IPS DF 4.7 (cell line): ENCODE measurements at regions not wholly inside any gene's neighbourhood (a gene's known extent, or its start where the extent isn't known, plus 50 kb on each side); places are given as distances from the start of the nearest gene placed in this dataset.
A peak's percentile ranks its signal among the peaks of the same experiment; 100 is the strongest.
"Not testable (repeated sequence)": the region's sequence is repeated elsewhere in the genome, so short reads cannot be mapped to it uniquely, and the experiment has no call there.

Source experiments
- DNase-seq: peaks from one replicate; pipeline ENCODE4 v3.0.0-alpha.2; 2013; ENCODE audit warnings: low spot score; ENCODE audit errors: extremely low read depth

GRCh38 chr22:45061332-45061731 is 51.5 kb upstream of the PHF21B start:
- DNase-seq = no peak

GRCh38 chr22:45064313-45065278 is 54.8 kb upstream of the PHF21B start:
- DNase-seq = no peak

GRCh38 chr22:45065726-45066125 is 55.9 kb upstream of the PHF21B start:
- DNase-seq = no peak

GRCh38 chr22:45067731-45068130 is 57.9 kb upstream of the PHF21B start:
- DNase-seq = no peak

- no peak for DNase-seq
Observed at GRCh38 chr22:45069925-45070324, 60.1 kb upstream of the PHF21B start.

- no peak for DNase-seq
Observed at GRCh38 chr22:45071618-45072017, 61.8 kb upstream of the PHF21B start.

GRCh38 chr22:45072322-45072903 is 62.6 kb upstream of the PHF21B start:
- DNase-seq = no peak

GRCh38 chr22:45073064-45073463 is 63.3 kb upstream of the PHF21B start:
- DNase-seq = no peak

- DNase-seq = no peak
Observed at GRCh38 chr22:45077286-45077685, 67.5 kb upstream of the PHF21B start.

GRCh38 chr22:45077826-45078334 is 68.1 kb upstream of the PHF21B start:
- DNase-seq = no peak

GRCh38 chr22:45082795-45083194 is 73.0 kb upstream of the PHF21B start:
- DNase-seq = peak; percentile 41

GRCh38 chr22:45083659-45084305 is 74.0 kb upstream of the PHF21B start:
- DNase-seq = no peak

- no peak for DNase-seq
Observed at GRCh38 chr22:45084400-45084920, 74.7 kb upstream of the PHF21B start.

GRCh38 chr22:45087802-45088201 is 75.9 kb upstream of the NUP50 start:
- no peak for DNase-seq

- DNase-seq = no peak
Observed at GRCh38 chr22:45088576-45088975, 75.1 kb upstream of the NUP50 start.

- peak; percentile 51 for DNase-seq
Observed at GRCh38 chr22:45090497-45090910, 73.2 kb upstream of the NUP50 start.

- DNase-seq = no peak
Observed at GRCh38 chr22:45091254-45091854, 72.4 kb upstream of the NUP50 start.

GRCh38 chr22:45091875-45092274 is 71.8 kb upstream of the NUP50 start:
- DNase-seq = not testable (repeated sequence)

- no peak for DNase-seq
Observed at GRCh38 chr22:45092644-45093043, 71.1 kb upstream of the NUP50 start.

- DNase-seq = no peak
Observed at GRCh38 chr22:45093609-45094008, 70.1 kb upstream of the NUP50 start.

GRCh38 chr22:45094081-45094720 is 69.5 kb upstream of the NUP50 start:
- no peak for DNase-seq
